CD4-positive, alpha-beta memory T cell (primary cell): ENCODE measurements at regions not wholly inside any gene's neighbourhood (a gene's known extent, or its start where the extent isn't known, plus 50 kb on each side); places are given as distances from the start of the nearest gene placed in this dataset.

Experiments used
- CTCF ChIA-PET: fragments of 350-600 bp; sonication (Branson Sonifier 250); formaldehyde crosslinking; loops from one replicate; lab custom pipeline; 2021; ENCODE audit warnings: inconsistent platforms; ENCODE audit not compliant: partially characterized antibody; lab: Charles Lee
- POLR2A ChIA-PET: fragments of 350-600 bp; sonication (Branson Sonifier 250); formaldehyde crosslinking; loops from one replicate; lab custom pipeline; 2021; ENCODE audit not compliant: partially characterized antibody; lab: Charles Lee
- DNase-seq, 5 donors: peaks; one replicate each; pipeline versions ENCODE4 v3.0.0 to v3.0.0-alpha.2; 2020 to 2022; ENCODE audit warnings: mixed read lengths in 1 of 5
- H3K27ac ChIP-seq: one replicate; pipeline ENCODE4 v1.7.0; 2013; ENCODE audit warnings: low read depth, low read length
- H3K27me3 ChIP-seq: 2 replicates; pipeline ENCODE4 v1.7.0; 2013; ENCODE audit warnings: mild to moderate bottlenecking, low read length, moderate library complexity; ENCODE audit not compliant: insufficient read depth
- H3K36me3 ChIP-seq: 2 replicates; pipeline ENCODE4 v1.7.0; 2013; ENCODE audit warnings: mild to moderate bottlenecking, low read length, moderate library complexity; ENCODE audit not compliant: insufficient read depth
- H3K4me1 ChIP-seq: 2 replicates; pipeline ENCODE4 v1.7.0; 2013; ENCODE audit warnings: mild to moderate bottlenecking, low read length, moderate library complexity; ENCODE audit not compliant: insufficient read depth
- H3K4me3 ChIP-seq, 2 donors: one replicate each; pipeline ENCODE4 v1.7.0; 2013; ENCODE audit warnings: low read length in 2 of 2, mild to moderate bottlenecking in 1 of 2
- H3K9me3 ChIP-seq, 2 donors: one replicate each; pipeline ENCODE4 v1.7.0; 2013; ENCODE audit warnings: low read length in 2 of 2, control low read depth in 1 of 2; ENCODE audit not compliant: control insufficient read depth in 1 of 2
- H3K27ac Mint-ChIP-seq, 7 donors: one replicate each; pipeline ENCODE4 v1.8.0; 2020 to 2021; ENCODE audit warnings: mixed read lengths in 7 of 7, mild to moderate bottlenecking in 6 of 7, inconsistent platforms in 3 of 7, moderate library complexity in 3 of 7
- H3K27me3 Mint-ChIP-seq, 2 donors: one replicate each; pipeline ENCODE4 v1.8.0; 2020 to 2021; ENCODE audit warnings: mixed read lengths in 2 of 2
- H3K36me3 Mint-ChIP-seq, 2 donors: one replicate each; pipeline ENCODE4 v1.8.0; 2020 to 2021; ENCODE audit warnings: mixed read lengths in 2 of 2, inconsistent platforms in 1 of 2, mild to moderate bottlenecking in 1 of 2
- H3K4me1 Mint-ChIP-seq, 4 donors: one replicate each; pipeline ENCODE4 v1.8.0; 2020 to 2021; ENCODE audit warnings: mixed read lengths in 4 of 4, mild to moderate bottlenecking in 1 of 4
- H3K4me3 Mint-ChIP-seq, 8 donors: one replicate each; pipeline ENCODE4 v1.8.0; 2020 to 2021; ENCODE audit warnings: mixed read lengths in 8 of 8, mild to moderate bottlenecking in 7 of 8, moderate library complexity in 6 of 8, inconsistent platforms in 3 of 8
- H3K9me3 Mint-ChIP-seq, 8 donors: one replicate each; pipeline ENCODE4 v1.8.0; 2020 to 2021; ENCODE audit warnings: mixed read lengths in 8 of 8, mild to moderate bottlenecking in 5 of 8, inconsistent platforms in 3 of 8, moderate library complexity in 1 of 8
- intact Hi-C: fragments of 100-400 bp; cut with micrococcal nuclease; formaldehyde crosslinking; loops from one replicate; pipeline ENCODE4 v1.15.1; 2023

DNA sequence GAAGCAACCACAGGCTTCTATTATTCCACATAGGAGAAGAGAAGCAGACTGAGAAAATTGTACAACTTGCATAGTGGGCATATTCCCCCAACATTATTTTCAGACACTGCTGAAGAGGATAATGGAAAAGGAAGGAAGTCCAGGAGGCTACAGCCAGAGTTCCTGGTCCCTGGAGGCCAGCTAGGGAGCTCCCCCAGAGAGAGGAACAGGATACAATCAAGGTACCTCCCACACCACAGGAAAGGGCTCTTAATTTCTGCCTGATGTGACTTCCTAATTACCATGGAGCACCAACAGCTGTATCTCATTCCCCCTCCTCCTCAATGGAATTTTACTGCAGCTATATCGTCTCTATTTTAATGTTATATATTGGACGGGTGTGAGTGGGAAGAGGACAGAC is 594.3 kb upstream of the NRSN1 start:
- H3K9me3 Mint-ChIP-seq = peaks cover 0 to 10% (median 2%) of the 10 kb centered on the region in 8 donors
- no peak overlapping the region for H3K27ac Mint-ChIP-seq
- no peaks in the 10 kb centered on the region for H3K9me3 ChIP-seq
- CTCF ChIA-PET = no interaction called here
- no peaks in the 10 kb centered on the region for H3K4me1 Mint-ChIP-seq
- no peak for DNase-seq
- no peaks in the 10 kb centered on the region for H3K27me3 Mint-ChIP-seq
- H3K36me3 ChIP-seq = no peaks in the 10 kb centered on the region
- intact Hi-C loops = no loop called here
- H3K27ac ChIP-seq = no peak overlapping the region
- H3K4me3 Mint-ChIP-seq = no peak overlapping the region
- no peaks in the 10 kb centered on the region for H3K4me1 ChIP-seq
- no peaks in the 10 kb centered on the region for H3K27me3 ChIP-seq
- H3K36me3 Mint-ChIP-seq = peaks cover 0 to 2% of the 10 kb centered on the region in 2 donors
- H3K4me3 ChIP-seq = no peak overlapping the region
- POLR2A ChIA-PET = no interaction called here

- Histone ChIP-seq H3K4me3 (no peak overlapping the region), H3K27ac (no peak overlapping the region), H3K4me1 (no peaks in the 10 kb centered on the region), H3K9me3 (no peaks in the 10 kb centered on the region), H3K36me3 (no peaks in the 10 kb centered on the region), H3K27me3 (no peaks in the 10 kb centered on the region)
- no peak for DNase-seq
- intact Hi-C loops = no loop called here
- CTCF ChIA-PET = no interaction called here
- POLR2A ChIA-PET = no interaction called here
- Mint-ChIP-seq H3K27me3 (no peaks in the 10 kb centered on the region), H3K4me3 (no peak overlapping the region), H3K36me3 (no peaks in the 10 kb centered on the region), H3K27ac (no peak overlapping the region), H3K4me1 (no peaks in the 10 kb centered on the region), H3K9me3 (peaks cover 0 to 9% (median under 1%) of the 10 kb centered on the region in 8 donors)
Observed at GRCh38 chr6:23532227-23532626, 593.8 kb upstream of the NRSN1 start.

DNA sequence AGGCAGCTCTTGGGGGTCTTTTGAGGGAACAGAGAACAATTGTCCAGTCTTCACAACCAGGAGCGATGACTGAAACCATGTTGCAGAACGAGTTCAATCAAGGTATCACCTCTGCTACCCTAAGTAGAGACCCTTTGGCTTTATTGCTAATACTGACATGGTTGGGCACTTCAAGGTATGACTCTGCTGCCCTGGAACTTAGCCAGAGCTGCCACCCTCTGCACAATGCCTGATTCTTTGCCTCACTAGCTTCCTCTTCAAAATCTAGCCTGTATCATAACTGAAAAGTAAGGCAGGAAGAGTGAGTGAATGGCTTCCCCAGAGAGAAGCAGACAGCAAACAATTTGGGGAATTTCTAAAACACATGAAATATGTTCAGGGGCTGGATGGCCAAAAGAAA is 592.7 kb upstream of the NRSN1 start:
- Histone ChIP-seq H3K9me3 (no peaks in the 10 kb centered on the region), H3K27me3 (no peaks in the 10 kb centered on the region), H3K27ac (no peak overlapping the region), H3K36me3 (no peaks in the 10 kb centered on the region), H3K4me1 (no peaks in the 10 kb centered on the region), H3K4me3 (no peak overlapping the region)
- intact Hi-C loops = no loop called here
- Mint-ChIP-seq H3K4me1 (no peaks in the 10 kb centered on the region), H3K9me3 (peaks cover 0 to 11% (median 2%) of the 10 kb centered on the region in 8 donors), H3K36me3 (no peaks in the 10 kb centered on the region), H3K27me3 (no peaks in the 10 kb centered on the region), H3K27ac (no peak overlapping the region), H3K4me3 (no peak overlapping the region)
- CTCF ChIA-PET = interaction anchor here (0.9 kb wide), 1 partner anchor 13 kb away, joined by 3 read pairs; no protein-coding TSS in a partner anchor
- POLR2A ChIA-PET = no interaction called here
- no peak for DNase-seq

GRCh38 chr6:23533944-23534343 is 592.1 kb upstream of the NRSN1 start:
- intact Hi-C loops = no loop called here
- Mint-ChIP-seq H3K27ac (no peak overlapping the region), H3K4me3 (no peak overlapping the region), H3K27me3 (no peaks in the 10 kb centered on the region), H3K4me1 (no peaks in the 10 kb centered on the region), H3K9me3 (peaks cover 0 to 11% (median 2%) of the 10 kb centered on the region in 8 donors), H3K36me3 (no peaks in the 10 kb centered on the region)
- no peaks in the 10 kb centered on the region for H3K4me1 ChIP-seq
- H3K36me3 ChIP-seq = no peaks in the 10 kb centered on the region
- no peak overlapping the region for H3K4me3 ChIP-seq
- H3K27me3 ChIP-seq = no peaks in the 10 kb centered on the region
- H3K27ac ChIP-seq = no peak overlapping the region
- ChIA-PET CTCF (no interaction called here), POLR2A (no interaction called here)
- DNase-seq = no peak
- no peaks in the 10 kb centered on the region for H3K9me3 ChIP-seq

DNA sequence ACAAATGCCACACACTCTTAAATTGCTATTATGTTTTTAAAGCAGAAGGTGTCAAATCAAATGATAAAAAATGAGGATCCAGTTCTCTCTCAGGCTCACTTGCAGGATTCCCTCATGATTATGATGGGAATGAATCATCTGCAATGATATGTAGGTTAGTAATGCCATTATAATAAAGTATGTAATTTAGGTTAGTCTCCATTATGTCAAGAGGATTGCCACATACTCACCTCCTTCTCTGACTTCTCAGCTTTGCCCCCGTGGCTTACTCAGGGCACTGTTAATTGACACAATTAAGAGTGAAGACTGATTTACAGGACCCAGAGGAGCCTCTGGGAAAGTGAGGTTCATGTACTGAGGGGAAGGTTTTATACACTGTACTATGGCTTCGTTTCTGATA is 591.7 kb upstream of the NRSN1 start:
- Mint-ChIP-seq H3K36me3 (no peaks in the 10 kb centered on the region), H3K4me3 (no peak overlapping the region), H3K27me3 (no peaks in the 10 kb centered on the region), H3K4me1 (no peaks in the 10 kb centered on the region), H3K27ac (no peak overlapping the region), H3K9me3 (peaks cover 0 to 11% (median 2%) of the 10 kb centered on the region in 8 donors)
- intact Hi-C loops = no loop called here
- Histone ChIP-seq H3K4me1 (no peaks in the 10 kb centered on the region), H3K36me3 (no peaks in the 10 kb centered on the region), H3K4me3 (no peak overlapping the region), H3K9me3 (no peaks in the 10 kb centered on the region), H3K27ac (no peak overlapping the region), H3K27me3 (no peaks in the 10 kb centered on the region)
- POLR2A ChIA-PET = no interaction called here
- no peak for DNase-seq
- CTCF ChIA-PET = no interaction called here

GRCh38 chr6:23535101-23535500 is 590.9 kb upstream of the NRSN1 start:
- Histone ChIP-seq H3K27me3 (no peaks in the 10 kb centered on the region), H3K27ac (no peak overlapping the region), H3K36me3 (no peaks in the 10 kb centered on the region), H3K9me3 (no peaks in the 10 kb centered on the region), H3K4me1 (no peaks in the 10 kb centered on the region), H3K4me3 (no peak overlapping the region)
- DNase-seq = no peak
- ChIA-PET CTCF (no interaction called here), POLR2A (no interaction called here)
- Mint-ChIP-seq H3K9me3 (peaks cover 0 to 11% (median 2%) of the 10 kb centered on the region in 8 donors), H3K4me3 (no peak overlapping the region), H3K27me3 (no peaks in the 10 kb centered on the region), H3K27ac (no peak overlapping the region), H3K36me3 (no peaks in the 10 kb centered on the region), H3K4me1 (no peaks in the 10 kb centered on the region)
- intact Hi-C loops = no loop called here

DNA sequence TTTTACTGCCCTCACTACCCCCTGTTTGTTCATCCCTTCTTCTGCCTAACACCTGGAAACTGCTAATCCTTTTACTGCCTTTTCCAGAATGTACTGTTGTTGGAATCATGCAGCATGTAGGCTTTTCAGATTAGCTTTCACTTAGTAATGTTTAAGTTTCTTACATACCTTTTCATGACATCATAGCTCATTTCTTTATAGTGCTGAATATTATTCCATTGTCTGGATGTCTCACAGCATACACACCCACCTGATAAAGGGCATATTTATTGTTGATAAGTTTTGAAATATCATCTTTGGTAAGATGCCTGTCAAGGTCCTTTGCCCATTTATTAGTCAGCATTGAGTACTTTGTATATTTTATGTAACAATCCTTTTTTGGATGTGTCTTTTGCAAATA is 588.2 kb upstream of the NRSN1 start:
- no peaks in the 10 kb centered on the region for H3K36me3 Mint-ChIP-seq
- no peak overlapping the region for H3K27ac Mint-ChIP-seq
- no peaks in the 10 kb centered on the region for H3K4me1 ChIP-seq
- no peaks in the 10 kb centered on the region for H3K27me3 Mint-ChIP-seq
- ChIA-PET CTCF (no interaction called here), POLR2A (no interaction called here)
- H3K4me1 Mint-ChIP-seq = no peaks in the 10 kb centered on the region
- H3K36me3 ChIP-seq = no peaks in the 10 kb centered on the region
- H3K9me3 ChIP-seq = no peaks in the 10 kb centered on the region
- no peak for DNase-seq
- no peak overlapping the region for H3K4me3 ChIP-seq
- no peak overlapping the region for H3K4me3 Mint-ChIP-seq
- H3K9me3 Mint-ChIP-seq = peaks cover 0 to 5% (median 2%) of the 10 kb centered on the region in 8 donors
- no peak overlapping the region for H3K27ac ChIP-seq
- H3K27me3 ChIP-seq = no peaks in the 10 kb centered on the region
- intact Hi-C loops = no loop called here

- no peaks in the 10 kb centered on the region for H3K27me3 ChIP-seq
- Mint-ChIP-seq H3K36me3 (no peaks in the 10 kb centered on the region), H3K9me3 (peaks cover 0 to 10% (median 4%) of the 10 kb centered on the region in 8 donors), H3K4me3 (no peak overlapping the region), H3K27me3 (no peaks in the 10 kb centered on the region), H3K27ac (no peak overlapping the region), H3K4me1 (no peaks in the 10 kb centered on the region)
- intact Hi-C loops = no loop called here
- ChIA-PET POLR2A (no interaction called here), CTCF (no interaction called here)
- no peaks in the 10 kb centered on the region for H3K9me3 ChIP-seq
- no peak overlapping the region for H3K4me3 ChIP-seq
- DNase-seq = no peak
- H3K27ac ChIP-seq = no peak overlapping the region
- H3K36me3 ChIP-seq = no peaks in the 10 kb centered on the region
- no peaks in the 10 kb centered on the region for H3K4me1 ChIP-seq
Observed at GRCh38 chr6:23547851-23548250, 578.2 kb upstream of the NRSN1 start.
